ENCODE measurements at regions not wholly inside any gene's neighbourhood (a gene's known extent, or its start where the extent isn't known, plus 50 kb on each side); places are given as distances from the start of the nearest gene placed in this dataset.

- DNase-seq (ENCODE audit: low read depth in 6 of 9, low spot score in 9 of 9): no peak
- Histone ChIP-seq H3K27ac (ENCODE audit: low read depth in 1 of 2, low read length in 1 of 2) (no peak overlapping the region), H3K4me1 (ENCODE audit: control insufficient read depth in 2 of 2, insufficient read depth in 2 of 2, low read length in 2 of 2) (no peaks in the 10 kb centered on the region), H3K36me3 (ENCODE audit: control insufficient read depth in 2 of 2, insufficient read depth in 2 of 2, low read length in 1 of 2) (no peaks in the 10 kb centered on the region), H3K27me3 (ENCODE audit: control insufficient read depth in 2 of 2, insufficient read depth in 1 of 2, low read length in 1 of 2) (no peaks in the 10 kb centered on the region), H3K9me3 (ENCODE audit: control insufficient read depth in 2 of 2, insufficient read depth in 1 of 2, low read length in 1 of 2) (peaks cover 0 to 5% of the 10 kb centered on the region in 2 donors), H3K4me3 (ENCODE audit: low read length in 2 of 2) (no peak overlapping the region)
- WGBS: 96% methylated on average over 2 of the region's 2 CpGs
These were observed 200.3 kb upstream of the SLC39A10 start for GRCh38 chr2:195456771-195457170.

DNA sequence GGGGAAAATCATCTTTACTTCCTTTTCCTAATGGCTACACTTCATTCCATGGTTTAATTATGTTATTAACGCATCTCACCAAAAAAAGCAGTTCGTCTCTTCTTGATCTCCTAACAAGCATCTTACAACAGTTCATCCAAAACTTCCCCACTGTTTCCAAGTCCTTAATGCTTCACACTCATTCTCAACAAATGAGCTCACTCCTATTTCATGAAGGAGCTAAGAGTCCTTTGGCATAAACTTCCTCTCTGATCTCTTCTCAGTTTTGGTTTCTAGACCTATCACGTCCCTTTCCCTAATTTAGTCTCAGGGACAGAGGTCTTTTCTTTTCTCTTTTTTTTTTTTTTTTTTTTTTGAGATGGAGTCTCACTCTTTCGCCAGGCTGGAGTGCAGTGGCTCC, 205.9 kb upstream of the SLC39A10 start:
- Histone ChIP-seq H3K27me3 (ENCODE audit: control insufficient read depth in 2 of 2, insufficient read depth in 1 of 2, low read length in 1 of 2) (no peaks in the 10 kb centered on the region), H3K27ac (ENCODE audit: low read depth in 1 of 2, low read length in 1 of 2) (no peak overlapping the region), H3K36me3 (ENCODE audit: control insufficient read depth in 2 of 2, insufficient read depth in 2 of 2, low read length in 1 of 2) (no peaks in the 10 kb centered on the region), H3K4me3 (ENCODE audit: low read length in 2 of 2) (no peak overlapping the region), H3K9me3 (ENCODE audit: control insufficient read depth in 2 of 2, insufficient read depth in 1 of 2, low read length in 1 of 2) (no peaks in the 10 kb centered on the region), H3K4me1 (ENCODE audit: control insufficient read depth in 2 of 2, insufficient read depth in 2 of 2, low read length in 2 of 2) (no peaks in the 10 kb centered on the region)
- WGBS: 98% methylated on average over 4 of the region's 4 CpGs
- no peak for DNase-seq (ENCODE audit: low read depth in 6 of 9, low spot score in 9 of 9)

DNA sequence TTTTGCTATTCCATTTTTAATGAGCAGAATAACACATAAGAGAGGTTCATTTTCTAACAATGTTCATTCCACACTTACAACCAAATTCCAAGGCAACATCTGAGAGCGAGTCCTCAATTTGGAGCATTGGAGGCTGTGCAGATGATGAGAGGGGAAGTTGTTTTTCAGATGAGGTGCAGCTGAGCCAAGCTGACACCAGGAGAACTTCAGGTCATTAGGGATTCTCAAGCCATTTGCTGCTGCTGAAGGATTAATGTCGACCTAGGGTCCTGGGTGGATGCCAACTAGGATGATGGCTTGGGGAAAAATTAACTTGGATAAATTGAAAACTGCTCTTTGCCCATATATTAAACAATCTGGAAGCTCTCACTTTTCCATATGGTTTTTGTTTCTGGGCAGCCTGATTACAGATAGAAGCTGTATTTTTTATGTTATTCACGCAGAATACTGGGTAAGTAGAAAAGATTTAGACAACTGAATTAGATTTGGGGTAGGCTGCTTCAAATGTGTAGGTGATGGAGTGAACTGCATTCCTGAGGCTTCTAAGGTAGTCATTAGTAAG, 206.4 kb upstream of the SLC39A10 start:
- DNase-seq (ENCODE audit: low read depth in 6 of 9, low spot score in 9 of 9): no peak
- 98% methylated on average over 3 of the region's 3 CpGs for WGBS

GRCh38 chr2:195447323-195447975, 209.6 kb upstream of the SLC39A10 start:
- no peak overlapping the region for H3K4me3 ChIP-seq (ENCODE audit: low read length in 2 of 2)
- no peak for DNase-seq (ENCODE audit: low read depth in 6 of 9, low spot score in 9 of 9)
- H3K9me3 ChIP-seq (ENCODE audit: control insufficient read depth in 2 of 2, insufficient read depth in 1 of 2, low read length in 1 of 2): no peaks in the 10 kb centered on the region
- H3K4me1 ChIP-seq (ENCODE audit: control insufficient read depth in 2 of 2, insufficient read depth in 2 of 2, low read length in 2 of 2): no peaks in the 10 kb centered on the region
- no peaks in the 10 kb centered on the region for H3K36me3 ChIP-seq (ENCODE audit: control insufficient read depth in 2 of 2, insufficient read depth in 2 of 2, low read length in 1 of 2)
- H3K27ac ChIP-seq (ENCODE audit: low read depth in 1 of 2, low read length in 1 of 2): no peak overlapping the region
- H3K27me3 ChIP-seq (ENCODE audit: control insufficient read depth in 2 of 2, insufficient read depth in 1 of 2, low read length in 1 of 2): no peaks in the 10 kb centered on the region
- WGBS: 85% methylated on average over 5 of the region's 5 CpGs

More for the DNA sequence above, 206.4 kb upstream of the SLC39A10 start:
- Histone ChIP-seq H3K27me3 (ENCODE audit: control insufficient read depth in 2 of 2, insufficient read depth in 1 of 2, low read length in 1 of 2) (no peaks in the 10 kb centered on the region), H3K27ac (ENCODE audit: low read depth in 1 of 2, low read length in 1 of 2) (no peak overlapping the region), H3K9me3 (ENCODE audit: control insufficient read depth in 2 of 2, insufficient read depth in 1 of 2, low read length in 1 of 2) (no peaks in the 10 kb centered on the region), H3K36me3 (ENCODE audit: control insufficient read depth in 2 of 2, insufficient read depth in 2 of 2, low read length in 1 of 2) (no peaks in the 10 kb centered on the region), H3K4me1 (ENCODE audit: control insufficient read depth in 2 of 2, insufficient read depth in 2 of 2, low read length in 2 of 2) (no peaks in the 10 kb centered on the region), H3K4me3 (ENCODE audit: low read length in 2 of 2) (no peak overlapping the region)

DNA sequence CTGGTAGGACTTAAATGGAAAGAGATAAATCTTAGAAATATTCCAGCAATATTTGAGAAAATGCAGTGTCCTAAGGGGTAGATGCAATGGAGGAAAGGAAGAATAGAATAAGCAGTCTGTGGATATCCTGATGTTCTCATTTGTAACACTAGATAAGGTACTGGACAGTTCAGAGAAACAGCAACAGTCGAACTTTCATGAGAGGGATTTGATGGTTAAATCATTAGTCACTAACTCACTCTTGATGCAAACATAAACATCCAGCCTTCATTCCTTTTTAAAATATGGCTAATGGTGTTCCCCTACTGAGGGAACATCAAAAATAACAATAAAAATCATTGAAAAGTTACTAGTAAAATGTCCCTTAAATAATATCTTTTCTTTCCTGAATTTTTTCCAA, 211.4 kb upstream of the SLC39A10 start:
- 93% methylated on average over 1 of the region's 1 CpG for WGBS
- Histone ChIP-seq H3K36me3 (ENCODE audit: control insufficient read depth in 2 of 2, insufficient read depth in 2 of 2, low read length in 1 of 2) (peaks cover 0 to 2% of the 10 kb centered on the region in 2 donors), H3K27me3 (ENCODE audit: control insufficient read depth in 2 of 2, insufficient read depth in 1 of 2, low read length in 1 of 2) (no peaks in the 10 kb centered on the region), H3K27ac (ENCODE audit: low read depth in 1 of 2, low read length in 1 of 2) (no peak overlapping the region), H3K4me3 (ENCODE audit: low read length in 2 of 2) (no peak overlapping the region), H3K9me3 (ENCODE audit: control insufficient read depth in 2 of 2, insufficient read depth in 1 of 2, low read length in 1 of 2) (peaks cover 0 to 3% of the 10 kb centered on the region in 2 donors), H3K4me1 (ENCODE audit: control insufficient read depth in 2 of 2, insufficient read depth in 2 of 2, low read length in 2 of 2) (no peaks in the 10 kb centered on the region)
- DNase-seq (ENCODE audit: low read depth in 6 of 9, low spot score in 9 of 9): no peak

- Histone ChIP-seq H3K36me3 (ENCODE audit: control insufficient read depth in 2 of 2, insufficient read depth in 2 of 2, low read length in 1 of 2) (peaks cover 0 to 8% of the 10 kb centered on the region in 2 donors), H3K9me3 (ENCODE audit: control insufficient read depth in 2 of 2, insufficient read depth in 1 of 2, low read length in 1 of 2) (peaks cover 3 to 14% of the 10 kb centered on the region in 2 donors), H3K4me1 (ENCODE audit: control insufficient read depth in 2 of 2, insufficient read depth in 2 of 2, low read length in 2 of 2) (no peaks in the 10 kb centered on the region), H3K27ac (ENCODE audit: low read depth in 1 of 2, low read length in 1 of 2) (no peak overlapping the region), H3K27me3 (ENCODE audit: control insufficient read depth in 2 of 2, insufficient read depth in 1 of 2, low read length in 1 of 2) (no peaks in the 10 kb centered on the region), H3K4me3 (ENCODE audit: low read length in 2 of 2) (no peak overlapping the region)
- no peak for DNase-seq (ENCODE audit: low read depth in 6 of 9, low spot score in 9 of 9)
- 92% methylated on average over 2 of the region's 2 CpGs for WGBS
These were observed 213.1 kb upstream of the SLC39A10 start for GRCh38 chr2:195443926-195444325.

GRCh38 chr2:195442458-195443175, 214.4 kb upstream of the SLC39A10 start:
- peaks cover 3 to 16% of the 10 kb centered on the region in 2 donors for H3K9me3 ChIP-seq (ENCODE audit: control insufficient read depth in 2 of 2, insufficient read depth in 1 of 2, low read length in 1 of 2)
- DNase-seq (ENCODE audit: low read depth in 6 of 9, low spot score in 9 of 9): no peak
- H3K27ac ChIP-seq (ENCODE audit: low read depth in 1 of 2, low read length in 1 of 2): no peak overlapping the region
- H3K4me3 ChIP-seq (ENCODE audit: low read length in 2 of 2): no peak overlapping the region
- H3K4me1 ChIP-seq (ENCODE audit: control insufficient read depth in 2 of 2, insufficient read depth in 2 of 2, low read length in 2 of 2): no peaks in the 10 kb centered on the region
- WGBS: 94% methylated on average over 3 of the region's 3 CpGs
- peaks cover 0 to 8% of the 10 kb centered on the region in 2 donors for H3K36me3 ChIP-seq (ENCODE audit: control insufficient read depth in 2 of 2, insufficient read depth in 2 of 2, low read length in 1 of 2)
- H3K27me3 ChIP-seq (ENCODE audit: control insufficient read depth in 2 of 2, insufficient read depth in 1 of 2, low read length in 1 of 2): no peaks in the 10 kb centered on the region

- H3K9me3 ChIP-seq (ENCODE audit: control insufficient read depth in 2 of 2, insufficient read depth in 1 of 2, low read length in 1 of 2): peaks cover 3 to 21% of the 10 kb centered on the region in 2 donors
- H3K4me1 ChIP-seq (ENCODE audit: control insufficient read depth in 2 of 2, insufficient read depth in 2 of 2, low read length in 2 of 2): no peaks in the 10 kb centered on the region
- H3K36me3 ChIP-seq (ENCODE audit: control insufficient read depth in 2 of 2, insufficient read depth in 2 of 2, low read length in 1 of 2): peaks cover 0 to 8% of the 10 kb centered on the region in 2 donors
- H3K27me3 ChIP-seq (ENCODE audit: control insufficient read depth in 2 of 2, insufficient read depth in 1 of 2, low read length in 1 of 2): no peaks in the 10 kb centered on the region
- H3K4me3 ChIP-seq (ENCODE audit: low read length in 2 of 2): no peak overlapping the region
- DNase-seq (ENCODE audit: low read depth in 6 of 9, low spot score in 9 of 9): no peak
- WGBS: 96% methylated on average over 7 of the region's 7 CpGs
- H3K27ac ChIP-seq (ENCODE audit: low read depth in 1 of 2, low read length in 1 of 2): no peak overlapping the region
These were observed 218.3 kb upstream of the SLC39A10 start for GRCh38 chr2:195438692-195439091.

- 98% methylated on average over 18 of the region's 18 CpGs for WGBS
These were observed 219.5 kb upstream of the SLC39A10 start for GRCh38 chr2:195437521-195437920.

More at GRCh38 chr2:195437521-195437920, 219.5 kb upstream of the SLC39A10 start:
- Histone ChIP-seq H3K36me3 (ENCODE audit: control insufficient read depth in 2 of 2, insufficient read depth in 2 of 2, low read length in 1 of 2) (peaks cover 0 to 8% of the 10 kb centered on the region in 2 donors), H3K27me3 (ENCODE audit: control insufficient read depth in 2 of 2, insufficient read depth in 1 of 2, low read length in 1 of 2) (no peaks in the 10 kb centered on the region), H3K4me1 (ENCODE audit: control insufficient read depth in 2 of 2, insufficient read depth in 2 of 2, low read length in 2 of 2) (no peaks in the 10 kb centered on the region), H3K9me3 (ENCODE audit: control insufficient read depth in 2 of 2, insufficient read depth in 1 of 2, low read length in 1 of 2) (peaks cover 3 to 21% of the 10 kb centered on the region in 2 donors), H3K27ac (ENCODE audit: low read depth in 1 of 2, low read length in 1 of 2) (no peak overlapping the region), H3K4me3 (ENCODE audit: low read length in 2 of 2) (no peak overlapping the region)
- DNase-seq (ENCODE audit: low read depth in 6 of 9, low spot score in 9 of 9): no peak

Data from thymus (tissue), 11 donors.